Umbilical cord (tissue), 1 donor: ENCODE measurements at regions not wholly inside any gene's neighbourhood (a gene's known extent, or its start where the extent isn't known, plus 50 kb on each side); places are given as distances from the start of the nearest gene placed in this dataset.

Experiments
- DNase-seq: peaks from one replicate; pipeline ENCODE4 v3.0.0-alpha.2; 2015; ENCODE audit warnings: low spot score

- no peak for DNase-seq
These were observed 416.3 kb downstream of the GPATCH2 start for GRCh38 chr1:217214551-217214950.

DNA sequence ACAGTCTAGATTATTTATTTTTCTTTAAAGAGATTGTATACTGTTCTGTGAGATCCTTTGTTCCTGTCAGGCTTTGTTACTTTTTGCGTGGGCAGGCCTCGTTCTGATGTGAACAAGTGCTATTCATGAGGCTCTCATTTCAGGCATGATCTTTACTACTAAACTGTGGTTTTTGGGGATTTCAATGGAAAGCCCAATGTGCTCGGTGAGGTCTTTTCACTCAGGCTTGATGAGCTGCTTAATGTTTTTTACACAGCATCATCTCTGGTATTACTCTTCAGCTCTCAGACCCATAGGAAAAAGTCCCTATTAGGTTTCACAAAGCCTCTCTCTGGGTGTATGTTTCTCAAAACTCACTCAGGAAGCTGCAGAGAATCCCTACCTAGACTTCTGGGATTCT lies 419.4 kb downstream of the GPATCH2 start:
- no peak for DNase-seq

- no peak for DNase-seq
These were observed 425.3 kb downstream of the GPATCH2 start for GRCh38 chr1:217205578-217205977.

DNA sequence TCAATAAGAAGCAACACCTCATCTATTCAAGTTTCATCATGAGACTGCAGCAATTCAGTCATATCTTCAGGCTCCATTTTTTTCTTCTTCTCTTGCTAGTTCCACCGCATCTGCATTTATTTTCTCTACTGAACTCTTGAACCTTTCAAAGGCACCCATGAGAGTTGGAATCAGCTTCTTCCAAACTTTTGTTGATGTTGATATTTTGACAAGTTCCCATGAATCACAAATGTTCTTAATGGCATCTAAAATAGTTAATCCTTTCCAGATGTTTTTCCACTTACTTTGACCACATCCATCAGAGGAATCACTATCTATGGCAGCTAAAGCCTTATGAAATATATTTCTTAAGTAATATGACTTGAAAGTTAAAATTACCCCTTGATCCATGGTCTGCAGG lies 434.3 kb downstream of the GPATCH2 start:
- no peak for DNase-seq

GRCh38 chr1:217193151-217193550 lies 437.7 kb downstream of the GPATCH2 start:
- DNase-seq, result no peak

- DNase-seq, result no peak
These were observed 439.4 kb downstream of the GPATCH2 start for GRCh38 chr1:217191441-217191840.

DNA sequence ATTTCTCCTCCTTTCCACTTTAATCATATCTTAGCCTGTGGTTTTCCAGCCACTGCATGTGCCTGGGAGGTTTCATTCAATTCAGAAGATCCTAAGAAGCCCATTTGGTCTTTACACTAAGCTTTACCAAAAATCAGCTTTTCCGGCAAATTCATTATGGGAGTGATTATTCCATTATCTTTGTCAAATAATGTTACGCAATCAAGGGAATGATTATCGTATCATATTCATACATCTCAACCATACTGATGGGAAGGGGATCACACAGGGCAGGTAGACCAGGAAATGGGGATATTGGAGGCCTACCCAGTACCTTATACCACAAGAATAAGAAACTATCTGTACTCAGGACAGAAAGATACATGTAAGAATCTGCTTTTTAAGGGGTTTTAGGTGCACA lies 440.5 kb downstream of the GPATCH2 start:
- no peak for DNase-seq

DNA sequence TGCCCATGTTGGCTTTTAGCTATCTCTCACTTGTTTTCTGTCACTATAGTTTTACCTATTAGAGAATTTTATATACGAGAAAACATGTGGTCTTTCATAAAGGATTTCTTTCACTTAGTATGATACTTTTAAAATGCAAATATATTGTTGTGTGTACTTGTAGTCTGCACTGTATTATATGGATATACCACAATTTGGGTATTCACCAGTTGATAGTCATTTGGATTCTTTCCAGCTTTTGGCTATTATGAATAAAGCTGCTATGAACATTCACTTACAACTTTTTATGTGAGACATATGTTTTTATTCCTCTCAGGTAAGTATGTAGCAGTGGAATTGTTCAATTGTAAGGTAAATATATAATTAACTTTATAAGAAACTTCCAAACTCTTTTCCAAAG lies 441.5 kb downstream of the GPATCH2 start:
- DNase-seq, result no peak

DNA sequence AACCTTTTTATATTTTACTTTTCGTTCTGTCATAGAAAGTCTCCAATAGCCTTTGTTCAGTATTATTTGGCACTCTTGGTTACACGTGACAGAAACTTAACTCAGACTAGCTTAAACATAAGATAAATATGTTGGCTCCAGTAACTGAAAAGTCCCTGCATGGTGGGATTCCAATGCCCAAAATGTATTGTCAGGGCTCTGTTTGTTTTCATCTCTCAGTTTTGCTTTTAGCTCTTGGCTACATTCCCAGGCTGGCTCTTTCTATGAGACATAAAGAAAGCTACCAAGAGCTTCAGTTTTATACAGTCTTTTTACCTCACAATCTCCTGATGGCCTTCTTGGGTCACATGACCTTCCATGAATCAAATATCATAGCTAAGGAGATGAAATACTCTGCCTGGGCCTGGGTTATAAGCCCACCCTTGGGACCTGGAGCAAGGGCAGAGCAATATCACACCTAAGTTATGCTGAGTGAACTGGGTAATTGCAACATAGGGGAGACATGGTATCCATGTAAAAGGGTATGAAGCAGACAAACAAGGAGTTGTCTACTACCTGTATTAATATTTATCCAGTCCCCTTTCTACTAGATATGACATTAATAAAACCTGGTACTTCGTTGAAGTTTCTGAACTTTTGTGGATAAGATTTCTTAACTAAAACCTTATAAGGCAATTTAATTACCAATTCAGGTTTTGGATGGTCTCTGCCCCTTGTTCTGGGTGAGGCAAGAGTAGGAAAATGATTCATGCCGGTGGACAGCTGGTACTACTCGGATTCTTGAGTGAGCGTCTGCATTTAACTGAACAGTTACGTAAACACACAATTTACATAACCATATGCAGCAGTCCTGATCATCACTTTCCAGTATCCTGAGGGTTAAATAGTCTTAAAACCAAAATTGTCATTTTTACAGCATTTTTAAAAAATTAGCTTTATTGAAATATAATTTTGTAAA lies 442.3 kb downstream of the GPATCH2 start:
- DNase-seq, result peak; percentile 92

DNA sequence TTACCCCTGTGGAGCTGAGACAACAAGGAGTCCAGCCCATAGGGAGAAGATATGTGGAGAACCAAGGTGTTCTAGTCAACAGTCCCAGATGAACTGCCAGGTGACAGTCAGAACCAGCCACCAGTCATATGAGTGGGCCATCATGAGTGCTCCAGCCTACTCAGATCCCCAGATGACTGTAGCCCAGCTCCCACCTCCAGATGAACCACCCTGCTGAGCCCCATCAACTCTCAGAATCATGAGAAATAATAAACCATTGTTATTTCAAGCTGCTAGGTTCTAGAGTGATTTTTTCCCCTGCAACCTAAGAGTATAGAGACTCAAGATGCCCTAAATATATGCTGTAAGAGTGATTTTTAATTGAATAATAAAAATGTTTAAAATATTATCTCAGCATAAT lies 444.2 kb downstream of the GPATCH2 start:
- no peak for DNase-seq

DNA sequence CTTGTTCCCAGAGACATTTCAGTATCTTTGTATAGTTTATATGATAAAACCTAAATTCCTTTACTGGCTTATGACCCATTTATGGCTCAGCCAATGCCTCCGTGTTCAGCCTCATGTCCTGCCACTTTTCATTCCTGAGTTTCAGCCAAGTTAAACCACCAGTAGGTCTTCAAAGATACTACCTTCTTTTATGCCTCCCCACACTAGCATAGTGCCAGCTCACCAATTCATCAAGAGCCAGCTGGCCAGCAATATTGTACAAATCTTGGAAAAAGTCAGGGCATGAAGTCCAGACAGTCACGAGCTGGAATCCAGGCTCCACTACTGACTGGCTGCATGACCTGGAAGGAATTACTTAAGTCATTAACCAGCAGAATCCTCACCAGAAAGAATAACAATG lies 446.0 kb downstream of the GPATCH2 start:
- DNase-seq, result no peak

GRCh38 chr1:217182992-217183391 lies 447.9 kb downstream of the GPATCH2 start:
- no peak for DNase-seq

- DNase-seq, result peak; percentile 20
These were observed 449.1 kb downstream of the GPATCH2 start for GRCh38 chr1:217181756-217182155.

- DNase-seq, result peak; percentile 55
These were observed 449.6 kb downstream of the GPATCH2 start for GRCh38 chr1:217181176-217181746.

- no peak for DNase-seq
These were observed 450.4 kb downstream of the GPATCH2 start for GRCh38 chr1:217180443-217180842.

GRCh38 chr1:217164403-217164802 lies 441.2 kb upstream of the ESRRG start:
- no peak for DNase-seq

DNA sequence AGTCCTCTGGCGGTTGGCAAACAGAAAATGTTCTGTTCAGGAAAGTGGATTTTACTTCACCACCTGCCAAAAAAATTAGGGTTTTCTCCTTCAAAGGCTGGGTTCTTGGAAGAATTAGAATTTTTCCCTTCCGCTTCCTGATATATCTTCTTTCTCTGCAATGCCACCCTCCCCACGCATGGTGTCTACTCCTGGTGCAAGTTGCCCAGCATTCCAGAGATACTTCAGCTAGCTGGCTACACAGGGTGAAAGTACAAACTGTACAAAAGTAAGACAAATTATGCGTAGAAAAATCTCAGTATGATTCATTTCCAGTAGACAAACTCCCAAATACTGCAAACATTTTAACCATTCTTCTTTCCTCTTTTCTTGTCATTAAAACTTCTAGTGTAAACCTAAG lies 430.1 kb upstream of the ESRRG start:
- no peak for DNase-seq

DNA sequence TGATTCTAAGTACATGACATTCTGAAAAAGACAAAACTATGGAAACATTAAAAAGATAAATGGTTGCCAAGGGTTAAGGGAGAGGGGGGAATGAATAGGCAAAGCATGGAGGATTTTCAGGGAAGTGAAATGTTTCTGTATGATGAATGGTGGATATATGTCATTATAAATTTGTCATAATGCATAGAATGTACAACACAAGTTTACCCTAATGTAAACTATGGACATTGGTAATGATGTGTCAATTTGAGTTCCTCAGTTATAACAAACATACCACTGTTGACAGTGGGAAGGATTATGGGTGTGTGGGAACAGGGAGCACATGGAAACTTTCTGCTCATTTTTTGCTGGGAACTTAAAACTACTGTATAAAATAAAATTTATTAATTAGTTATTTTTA lies 427.1 kb upstream of the ESRRG start:
- DNase-seq, result no peak

GRCh38 chr1:217149791-217150190 lies 426.6 kb upstream of the ESRRG start:
- DNase-seq, result no peak

DNA sequence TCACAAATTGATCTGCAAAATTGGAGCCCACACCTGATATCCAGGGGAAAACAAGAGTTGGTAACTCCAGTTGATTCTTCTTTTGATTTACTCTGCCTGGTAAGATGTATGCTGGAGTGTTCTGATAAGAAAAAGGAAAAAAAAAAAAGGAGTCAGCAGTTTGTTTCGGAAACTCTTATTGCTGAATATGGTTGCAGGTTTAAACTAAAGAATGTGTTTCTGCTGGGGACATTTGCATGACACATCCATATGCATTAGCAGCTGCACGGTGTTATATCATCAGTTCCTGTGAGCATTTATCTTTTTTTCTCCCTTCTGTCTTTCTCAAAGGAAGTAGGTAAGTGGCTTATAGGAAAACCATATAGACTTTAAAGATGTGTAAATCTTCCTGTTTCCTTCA lies 418.5 kb upstream of the ESRRG start:
- DNase-seq, result no peak

DNA sequence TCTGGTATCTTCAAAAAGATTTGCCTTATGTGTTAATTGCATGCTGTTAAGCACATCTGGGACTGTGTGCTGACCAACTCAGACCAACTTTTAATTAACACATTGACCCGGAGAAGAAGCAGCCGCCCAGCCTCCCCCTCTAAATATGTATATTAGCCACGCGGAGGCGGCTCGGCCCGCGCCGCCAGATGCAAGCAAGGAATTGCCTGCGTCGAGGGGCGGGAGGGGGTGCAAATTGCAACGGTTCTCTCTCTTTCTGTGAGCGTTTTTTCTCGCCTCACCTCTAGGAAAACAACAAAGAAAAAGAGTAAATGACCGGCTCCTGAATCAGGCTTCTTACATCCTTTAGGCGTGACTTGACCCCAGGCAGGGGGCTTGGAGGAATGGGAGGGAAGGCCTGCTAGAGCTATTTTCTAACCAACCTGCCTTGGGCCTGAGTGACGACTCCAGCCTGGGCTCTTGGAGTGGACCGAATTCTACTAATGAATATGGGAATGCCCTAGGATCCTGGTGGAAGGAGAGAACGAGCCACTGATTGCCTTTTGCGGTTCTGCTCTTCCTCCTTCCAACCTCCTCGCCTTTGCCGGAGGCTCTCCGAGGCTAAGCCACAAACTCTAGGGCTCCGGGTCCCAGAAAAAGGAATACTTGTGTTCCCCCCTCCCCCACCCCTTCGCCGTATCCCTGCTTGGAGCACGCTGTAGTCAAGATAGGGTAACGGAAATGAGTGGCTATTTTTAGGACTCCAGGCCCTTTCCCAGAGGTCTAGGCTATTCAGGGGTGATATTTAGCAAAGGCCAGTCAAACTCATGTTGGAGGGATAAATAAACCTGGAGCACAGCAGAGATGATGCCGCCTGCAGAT lies 417.0 kb upstream of the ESRRG start:
- DNase-seq, result no peak

DNA sequence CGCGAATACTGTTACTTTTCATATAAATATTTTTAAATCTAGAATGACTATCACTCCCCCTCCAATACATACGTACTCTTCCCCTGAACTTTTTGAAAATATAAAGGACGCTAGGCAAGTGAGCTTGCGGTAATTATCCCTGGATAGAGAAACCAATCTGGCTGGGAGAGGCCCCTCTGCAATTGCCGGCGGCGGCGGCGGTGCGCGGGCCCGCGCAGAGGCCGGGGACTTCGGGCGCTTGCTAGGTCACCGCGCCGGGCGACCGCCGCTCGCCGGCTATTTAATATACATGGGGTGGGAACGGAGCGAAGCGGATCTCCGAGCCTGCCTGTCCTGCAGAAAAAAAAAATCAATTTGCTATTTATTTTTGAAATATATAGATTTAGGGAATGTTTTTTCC lies 416.3 kb upstream of the ESRRG start:
- DNase-seq, result no peak
